ENCODE measurements at regions not wholly inside any gene's neighbourhood (a gene's known extent, or its start where the extent isn't known, plus 50 kb on each side); places are given as distances from the start of the nearest gene placed in this dataset.

DNA sequence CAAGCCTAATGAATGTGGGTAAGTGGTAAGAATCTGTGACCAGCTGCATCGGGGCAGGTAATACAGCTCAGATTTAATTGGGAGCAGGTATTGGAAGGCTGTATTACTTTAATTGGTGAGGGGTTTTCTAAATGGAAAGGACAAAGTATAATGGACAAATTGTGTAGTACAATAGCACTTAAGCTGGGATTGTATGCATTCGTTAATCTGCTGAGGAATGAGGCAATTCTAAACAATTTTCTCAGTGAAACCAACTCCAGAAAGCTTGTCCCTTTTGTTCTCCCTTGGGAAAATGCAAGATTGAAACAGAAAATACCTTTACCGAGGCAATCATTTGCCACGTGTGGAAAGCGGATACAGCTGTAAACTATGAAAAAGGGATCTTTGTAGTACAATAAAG lies 801.6 kb upstream of the POU3F3 start:
- H3K4me1 ChIP-seq (ENCODE audit: control insufficient read depth in 5 of 5, insufficient read depth in 5 of 5, low read length in 5 of 5), result no peaks in the 10 kb centered on the region
- 82 to 85% methylated on average over 5 of the region's 5 CpGs for WGBS, 2 donors
- no peak overlapping the region for H3K4me3 ChIP-seq
- no peaks in the 10 kb centered on the region for H3K9me3 ChIP-seq (ENCODE audit: control insufficient read depth in 4 of 4, insufficient read depth in 3 of 4, low read length in 3 of 4)
- H3K27me3 ChIP-seq (ENCODE audit: control insufficient read depth in 3 of 3, insufficient read depth in 3 of 3, low read length in 2 of 3), result no peaks in the 10 kb centered on the region
- ATAC-seq (ENCODE audit: insufficient read depth, low FRiP score) (no peak), DNase-seq (no peak)
- H3K36me3 ChIP-seq (ENCODE audit: control insufficient read depth in 4 of 4, insufficient read depth in 4 of 4, low read length in 4 of 4), result no peaks in the 10 kb centered on the region
- H3K9ac ChIP-seq (ENCODE audit: insufficient read depth in 1 of 2, low read length in 2 of 2), result no peak overlapping the region
- TF ChIP-seq, protein P1, sequence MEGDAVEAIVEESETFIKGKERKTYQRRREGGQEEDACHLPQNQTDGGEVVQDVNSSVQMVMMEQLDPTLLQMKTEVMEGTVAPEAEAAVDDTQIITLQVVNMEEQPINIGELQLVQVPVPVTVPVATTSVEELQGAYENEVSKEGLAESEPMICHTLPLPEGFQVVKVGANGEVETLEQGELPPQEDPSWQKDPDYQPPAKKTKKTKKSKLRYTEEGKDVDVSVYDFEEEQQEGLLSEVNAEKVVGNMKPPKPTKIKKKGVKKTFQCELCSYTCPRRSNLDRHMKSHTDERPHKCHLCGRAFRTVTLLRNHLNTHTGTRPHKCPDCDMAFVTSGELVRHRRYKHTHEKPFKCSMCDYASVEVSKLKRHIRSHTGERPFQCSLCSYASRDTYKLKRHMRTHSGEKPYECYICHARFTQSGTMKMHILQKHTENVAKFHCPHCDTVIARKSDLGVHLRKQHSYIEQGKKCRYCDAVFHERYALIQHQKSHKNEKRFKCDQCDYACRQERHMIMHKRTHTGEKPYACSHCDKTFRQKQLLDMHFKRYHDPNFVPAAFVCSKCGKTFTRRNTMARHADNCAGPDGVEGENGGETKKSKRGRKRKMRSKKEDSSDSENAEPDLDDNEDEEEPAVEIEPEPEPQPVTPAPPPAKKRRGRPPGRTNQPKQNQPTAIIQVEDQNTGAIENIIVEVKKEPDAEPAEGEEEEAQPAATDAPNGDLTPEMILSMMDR (IDR thresholded peaks at IDR 0.05; ENCODE audit: control extremely low read depth, extremely low read depth), result no peak
- H3K27ac ChIP-seq (ENCODE audit: low read depth in 1 of 2, low read length in 1 of 2), result no peak overlapping the region

DNA sequence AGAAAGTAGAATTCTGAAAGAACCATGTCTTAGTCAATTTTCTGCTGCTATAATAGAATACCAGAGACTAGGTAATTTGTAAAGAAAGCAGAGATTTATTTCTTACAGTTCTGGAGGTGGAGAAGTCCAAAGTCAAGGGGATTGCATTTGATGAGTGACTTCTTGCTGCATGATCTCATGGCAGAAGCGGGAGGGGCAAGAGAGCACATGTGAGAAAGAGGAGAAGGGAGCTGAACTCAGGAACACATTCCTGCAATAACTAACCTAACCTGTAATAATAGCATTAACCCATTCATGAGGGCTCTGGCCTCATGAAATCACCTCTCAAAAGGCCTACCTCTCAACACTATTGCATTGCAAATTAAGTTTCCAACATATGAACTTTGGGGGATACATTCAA lies 797.5 kb upstream of the POU3F3 start:
- H3K4me1 ChIP-seq (ENCODE audit: control insufficient read depth in 5 of 5, insufficient read depth in 5 of 5, low read length in 5 of 5), result no peaks in the 10 kb centered on the region
- H3K4me3 ChIP-seq, result no peak overlapping the region
- no peaks in the 10 kb centered on the region for H3K27me3 ChIP-seq (ENCODE audit: control insufficient read depth in 3 of 3, insufficient read depth in 3 of 3, low read length in 2 of 3)
- H3K9me3 ChIP-seq (ENCODE audit: control insufficient read depth in 4 of 4, insufficient read depth in 3 of 4, low read length in 3 of 4), result peaks cover 0 to 2% (median 0%) of the 10 kb centered on the region in 4 donors
- 93 to 94% methylated on average over 1 of the region's 1 CpG for whole genome bisulfite sequencing, 2 donors
- DNase-seq (no peak), ATAC-seq (ENCODE audit: insufficient read depth, low FRiP score) (no peak)
- no peak overlapping the region for H3K27ac ChIP-seq (ENCODE audit: low read depth in 1 of 2, low read length in 1 of 2)
- no peak overlapping the region for H3K9ac ChIP-seq (ENCODE audit: insufficient read depth in 1 of 2, low read length in 2 of 2)
- no peaks in the 10 kb centered on the region for H3K36me3 ChIP-seq (ENCODE audit: control insufficient read depth in 4 of 4, insufficient read depth in 4 of 4, low read length in 4 of 4)
- TF ChIP-seq, protein P1 (IDR thresholded peaks at IDR 0.05; ENCODE audit: control extremely low read depth, extremely low read depth), result no peak

DNA sequence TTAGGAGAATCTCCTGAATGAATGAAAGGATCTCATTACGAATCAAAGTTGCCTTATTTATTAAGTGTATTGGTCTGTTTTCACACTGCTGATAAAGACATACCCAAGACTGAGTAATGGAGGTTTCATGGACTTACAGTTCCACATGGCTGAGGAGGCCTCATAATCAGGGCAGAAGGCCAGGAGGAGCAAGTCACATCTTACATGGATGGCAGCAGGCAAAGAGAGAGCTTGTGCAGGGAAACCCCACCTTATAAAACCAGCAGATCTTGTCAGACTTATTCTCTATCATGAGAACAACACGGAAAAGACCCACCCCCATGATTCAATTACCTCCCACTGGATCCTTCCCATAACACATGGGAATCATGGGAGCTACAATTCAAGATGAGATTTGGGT lies 785.2 kb upstream of the POU3F3 start:
- ATAC-seq (ENCODE audit: insufficient read depth, low FRiP score) (no peak), DNase-seq (no peak)

DNA sequence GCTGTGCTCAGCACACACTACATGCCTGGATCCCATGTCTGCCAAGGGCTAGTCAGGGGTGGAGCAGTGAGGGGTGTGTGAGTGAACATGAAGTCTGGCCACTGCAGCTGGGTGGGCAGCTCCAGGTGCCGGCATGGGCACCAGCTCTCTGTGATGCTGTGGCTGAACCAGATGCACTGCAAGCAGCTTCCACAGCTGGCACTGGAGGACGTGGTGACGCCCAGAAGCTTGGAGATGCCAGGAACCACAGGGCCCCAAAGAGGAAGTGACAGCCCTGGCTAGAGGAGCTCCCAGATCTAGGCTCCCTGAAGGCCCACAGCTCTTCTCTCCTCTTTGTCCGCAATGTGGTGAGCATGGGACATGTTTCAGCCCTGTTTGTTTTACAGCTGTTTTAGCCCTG lies 776.3 kb upstream of the POU3F3 start:
- TF ChIP-seq, protein P1 (IDR thresholded peaks at IDR 0.05; ENCODE audit: control extremely low read depth, extremely low read depth), result no peak
- H3K4me3 ChIP-seq, result no peak overlapping the region
- no peak overlapping the region for H3K9ac ChIP-seq (ENCODE audit: insufficient read depth in 1 of 2, low read length in 2 of 2)
- no peaks in the 10 kb centered on the region for H3K36me3 ChIP-seq (ENCODE audit: control insufficient read depth in 4 of 4, insufficient read depth in 4 of 4, low read length in 4 of 4)
- DNase-seq, result no peak
- no peaks in the 10 kb centered on the region for H3K4me1 ChIP-seq (ENCODE audit: control insufficient read depth in 5 of 5, insufficient read depth in 5 of 5, low read length in 5 of 5)
- no peaks in the 10 kb centered on the region for H3K27me3 ChIP-seq (ENCODE audit: control insufficient read depth in 3 of 3, insufficient read depth in 3 of 3, low read length in 2 of 3)
- H3K9me3 ChIP-seq (ENCODE audit: control insufficient read depth in 4 of 4, insufficient read depth in 3 of 4, low read length in 3 of 4), result peaks cover 0 to 7% (median 0%) of the 10 kb centered on the region in 4 donors
- H3K27ac ChIP-seq (ENCODE audit: low read depth in 1 of 2, low read length in 1 of 2), result no peak overlapping the region
- ATAC-seq (ENCODE audit: insufficient read depth, low FRiP score), result no peak
- WGBS, 2 donors, result 81 to 82% methylated on average over 4 of the region's 4 CpGs

More for the DNA sequence above, 785.2 kb upstream of the POU3F3 start:
- WGBS, 2 donors, result 77 to 92% methylated on average over 2 of the region's 2 CpGs
- no peaks in the 10 kb centered on the region for H3K27me3 ChIP-seq (ENCODE audit: control insufficient read depth in 3 of 3, insufficient read depth in 3 of 3, low read length in 2 of 3)
- H3K4me1 ChIP-seq (ENCODE audit: control insufficient read depth in 5 of 5, insufficient read depth in 5 of 5, low read length in 5 of 5), result no peaks in the 10 kb centered on the region
- peaks cover 0 to 1% (median 0%) of the 10 kb centered on the region in 4 donors for H3K9me3 ChIP-seq (ENCODE audit: control insufficient read depth in 4 of 4, insufficient read depth in 3 of 4, low read length in 3 of 4)
- H3K27ac ChIP-seq (ENCODE audit: low read depth in 1 of 2, low read length in 1 of 2), result no peak overlapping the region
- H3K9ac ChIP-seq (ENCODE audit: insufficient read depth in 1 of 2, low read length in 2 of 2), result no peak overlapping the region
- no peak overlapping the region for H3K4me3 ChIP-seq
- TF ChIP-seq, protein P1 (IDR thresholded peaks at IDR 0.05; ENCODE audit: control extremely low read depth, extremely low read depth), result no peak
- H3K36me3 ChIP-seq (ENCODE audit: control insufficient read depth in 4 of 4, insufficient read depth in 4 of 4, low read length in 4 of 4), result no peaks in the 10 kb centered on the region
